Suppressor macrophage (primary cell): ENCODE measurements at regions not wholly inside any gene's neighbourhood (a gene's known extent, or its start where the extent isn't known, plus 50 kb on each side); places are given as distances from the start of the nearest gene placed in this dataset.
A peak's percentile ranks its signal among the peaks of the same experiment; 100 is the strongest.
"Not testable (repeated sequence)": the region's sequence is repeated elsewhere in the genome, so short reads cannot be mapped to it uniquely, and the experiment has no call there.

ENCODE experiments used
- DNase-seq, 4 experiments: peaks; one replicate each; pipeline ENCODE4 v3.0.0-alpha.2; 2020 to 2022

DNA sequence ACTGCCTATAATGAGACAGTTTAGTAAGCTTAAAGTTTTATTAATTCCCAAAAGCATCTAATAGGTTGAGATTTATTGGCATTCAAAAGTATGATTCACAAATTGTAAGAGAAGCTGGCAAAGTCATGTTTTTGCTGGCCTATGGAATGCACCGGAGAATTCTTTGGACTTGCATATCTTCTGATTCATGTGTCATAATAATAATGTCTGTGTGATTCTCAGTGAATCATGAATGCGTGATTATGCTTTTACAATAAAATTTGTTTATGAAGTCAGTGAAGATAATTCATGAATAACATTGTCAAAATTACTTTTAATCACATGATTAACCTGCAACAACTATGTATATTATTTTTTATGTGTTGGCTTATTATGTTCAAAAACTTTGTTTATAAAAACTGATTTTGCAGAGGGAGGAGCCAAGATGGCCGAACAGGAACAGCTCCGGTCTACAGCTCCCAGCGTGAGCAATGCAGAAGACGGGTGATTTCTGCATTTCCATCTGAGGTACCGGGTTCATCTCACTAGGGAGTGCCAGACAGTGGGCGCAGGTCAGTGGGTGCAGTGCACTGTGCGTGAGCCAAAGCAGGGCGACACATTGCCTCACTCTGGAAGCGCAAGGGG lies 389.2 kb downstream of the SRGAP2C start:
- not testable (repeated sequence) for DNase-seq

DNA sequence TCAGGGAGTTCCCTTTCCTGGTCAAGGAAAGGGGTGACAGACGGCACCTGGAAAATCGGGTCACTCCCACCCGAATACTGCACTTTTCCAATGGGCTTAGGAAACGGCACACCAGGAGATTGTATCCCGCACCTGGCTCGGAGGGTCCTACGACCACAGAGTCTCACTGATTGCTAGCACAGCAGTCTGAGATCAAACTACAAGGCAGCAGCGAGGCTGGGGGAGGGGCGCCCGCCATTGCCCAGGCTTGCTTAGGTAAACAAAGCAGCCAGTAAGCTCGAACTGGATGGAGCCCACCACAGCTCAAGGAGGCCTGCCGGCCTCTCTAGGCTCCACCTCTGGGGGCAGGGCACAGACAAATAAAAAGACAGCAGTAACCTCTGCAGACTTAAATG lies 389.7 kb downstream of the SRGAP2C start:
- DNase-seq: not testable (repeated sequence)

DNA sequence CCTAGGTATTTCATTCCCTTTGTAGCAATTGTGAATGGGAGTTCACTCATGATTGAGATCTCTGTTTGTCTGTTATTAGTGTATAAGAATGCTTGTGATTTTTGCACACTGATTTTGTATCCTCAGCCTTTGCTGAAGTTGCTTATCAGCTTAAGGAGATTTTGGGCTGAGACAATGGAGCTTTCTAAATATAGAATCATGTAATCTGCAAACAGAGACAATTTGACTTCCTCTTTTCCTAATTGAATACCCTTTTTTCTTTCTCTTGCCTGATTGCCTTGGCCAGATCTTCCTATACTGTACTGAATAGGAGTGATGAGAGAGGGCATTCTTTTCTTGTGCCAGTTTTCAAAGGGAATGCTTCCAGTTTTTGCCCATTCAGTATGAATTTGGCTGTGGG lies 398.1 kb downstream of the SRGAP2C start:
- DNase-seq: peak in 2 of 4 experiments; percentile 3 to 10

DNA sequence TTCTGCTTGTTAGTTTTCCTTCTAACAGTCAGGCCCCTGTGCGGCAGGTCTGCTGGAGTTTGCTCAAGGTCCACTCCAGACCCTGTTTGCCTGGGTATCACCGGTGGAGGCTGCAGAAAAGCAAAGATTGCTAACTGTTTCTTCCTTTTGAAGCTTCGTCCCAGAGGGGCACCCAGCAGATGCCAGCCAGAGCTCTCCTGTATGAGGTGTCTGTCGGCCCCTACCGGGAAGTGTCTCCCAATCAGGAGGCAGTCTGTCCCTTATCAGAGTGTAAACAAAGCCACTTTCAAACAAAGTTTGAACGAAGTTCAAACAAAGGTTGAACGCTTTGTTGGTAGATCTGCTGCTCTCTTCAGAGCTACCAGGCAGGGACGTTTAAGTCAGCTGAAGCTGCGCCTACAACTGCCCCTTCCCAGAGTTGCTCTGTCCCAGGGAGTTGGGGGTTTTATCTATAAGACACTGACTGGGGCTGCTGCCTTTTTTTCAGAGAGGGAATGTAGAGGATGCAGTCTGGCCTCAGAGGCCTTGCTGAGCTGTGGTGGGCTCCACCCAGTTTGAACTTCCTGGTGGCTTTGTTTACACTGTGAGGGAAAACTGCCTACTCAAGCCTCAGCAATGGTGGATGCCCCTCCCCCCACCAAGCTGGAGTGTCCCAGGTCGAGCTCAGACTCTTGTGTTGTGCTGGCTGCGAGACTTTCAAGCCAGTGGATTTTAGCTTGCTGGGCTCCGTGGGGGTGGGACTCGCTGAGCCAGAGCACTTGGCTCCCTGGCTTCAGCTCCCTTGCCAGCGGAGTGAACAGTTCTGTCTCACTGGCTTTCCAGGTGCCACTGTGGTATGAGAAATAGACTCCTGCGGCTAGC lies 401.8 kb downstream of the SRGAP2C start:
- no peak for DNase-seq

DNA sequence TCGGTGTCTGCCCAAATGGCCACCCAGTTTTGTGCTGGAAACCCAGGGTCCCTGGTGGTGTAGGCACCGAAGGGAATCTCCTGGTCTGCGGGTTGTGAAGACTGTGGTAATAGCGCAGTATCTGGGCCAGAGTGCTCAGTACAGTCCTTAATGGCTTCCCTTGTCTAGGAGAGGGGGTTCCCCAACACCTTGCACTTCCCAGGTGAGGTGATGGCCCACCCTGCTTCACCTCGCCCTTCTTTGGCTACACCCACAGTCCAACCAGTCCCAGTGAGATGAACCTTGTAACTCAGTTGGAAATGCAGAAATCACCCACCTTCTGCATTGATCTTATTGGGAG lies 402.4 kb downstream of the SRGAP2C start:
- no peak for DNase-seq

DNA sequence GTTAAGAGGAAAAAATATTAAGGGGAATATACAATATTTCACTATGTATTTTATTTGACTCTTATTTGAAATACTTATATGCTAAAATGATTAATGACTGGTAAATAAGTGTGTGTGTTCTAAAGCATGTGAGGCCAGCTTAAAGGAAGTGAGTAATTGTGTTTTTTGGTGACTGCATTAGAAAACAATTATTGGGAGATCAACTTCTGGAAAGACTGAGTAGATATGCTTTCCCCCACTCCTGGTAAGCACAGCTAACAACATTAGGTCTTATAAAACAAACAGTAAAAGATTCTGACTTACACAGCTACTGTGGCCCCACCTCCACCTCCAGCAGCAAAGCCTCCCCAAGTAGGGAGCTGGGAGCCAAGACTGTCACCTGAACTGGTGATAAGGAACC lies 403.0 kb downstream of the SRGAP2C start:
- DNase-seq: no peak

DNA sequence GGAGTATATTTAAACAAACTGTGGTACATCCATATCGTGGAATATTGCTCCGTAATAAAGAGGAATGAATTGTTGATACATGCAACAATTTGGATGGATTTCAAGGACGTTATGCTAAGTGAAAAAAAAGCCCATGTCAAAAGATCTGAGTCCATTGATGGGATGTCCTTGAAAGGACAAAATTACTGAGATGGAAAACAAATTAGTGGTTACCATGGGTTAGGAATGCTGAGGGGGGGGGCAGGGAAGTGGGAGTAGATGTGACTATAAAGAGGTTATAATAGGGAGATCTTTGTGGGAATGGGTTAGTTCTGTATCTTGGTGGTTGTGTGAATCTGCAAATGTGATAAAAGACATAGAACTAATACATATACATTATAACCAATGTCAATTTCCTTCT lies 409.3 kb downstream of the SRGAP2C start:
- no peak for DNase-seq

DNA sequence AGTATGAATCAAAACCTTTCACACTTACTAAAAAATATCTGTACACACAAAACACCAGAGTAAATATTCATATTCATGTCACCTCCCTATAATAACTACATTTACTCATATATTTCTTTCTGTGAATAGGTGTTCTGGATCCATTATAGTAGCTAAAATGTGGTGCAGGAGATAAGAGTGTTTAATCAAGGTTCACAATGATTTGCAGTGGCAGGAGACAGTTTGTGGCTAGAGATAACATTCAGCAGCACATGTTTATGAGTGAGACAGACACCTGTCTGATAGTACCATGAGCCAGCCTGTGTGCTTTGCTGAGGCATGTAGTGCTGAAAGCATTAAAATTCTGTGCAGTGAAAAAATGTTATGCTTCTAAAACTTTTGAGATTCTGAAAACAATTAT lies 410.3 kb downstream of the SRGAP2C start:
- no peak for DNase-seq

DNA sequence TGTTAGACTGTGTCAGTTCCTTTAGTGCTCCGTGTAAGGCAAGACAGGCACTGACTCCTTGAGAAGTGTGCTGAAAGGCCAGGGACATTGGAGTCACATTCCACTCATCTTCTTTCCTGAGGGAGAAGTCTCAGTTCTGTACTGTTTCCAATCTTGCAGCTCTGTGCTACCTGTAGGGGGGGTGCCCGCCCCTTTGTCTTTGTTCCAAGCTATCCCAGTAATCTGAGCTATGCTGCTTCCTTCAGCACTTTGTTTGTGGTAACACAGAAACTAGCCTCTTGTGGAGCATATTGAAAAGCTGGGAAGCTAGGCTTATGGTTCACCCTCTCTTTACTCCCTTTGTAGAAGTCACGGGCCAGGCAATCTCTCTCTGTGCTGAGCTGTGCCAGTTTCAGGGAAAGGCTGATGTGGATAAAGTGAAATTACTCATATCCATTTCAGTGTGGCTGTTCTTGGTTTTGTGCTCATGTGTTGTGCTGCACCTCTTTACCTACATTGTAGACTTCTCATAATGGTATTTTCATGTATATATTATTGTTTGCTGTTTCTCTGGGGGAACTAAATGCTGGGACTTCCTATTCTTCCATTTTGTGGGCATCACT lies 420.2 kb downstream of the SRGAP2C start:
- not testable (repeated sequence) for DNase-seq

DNA sequence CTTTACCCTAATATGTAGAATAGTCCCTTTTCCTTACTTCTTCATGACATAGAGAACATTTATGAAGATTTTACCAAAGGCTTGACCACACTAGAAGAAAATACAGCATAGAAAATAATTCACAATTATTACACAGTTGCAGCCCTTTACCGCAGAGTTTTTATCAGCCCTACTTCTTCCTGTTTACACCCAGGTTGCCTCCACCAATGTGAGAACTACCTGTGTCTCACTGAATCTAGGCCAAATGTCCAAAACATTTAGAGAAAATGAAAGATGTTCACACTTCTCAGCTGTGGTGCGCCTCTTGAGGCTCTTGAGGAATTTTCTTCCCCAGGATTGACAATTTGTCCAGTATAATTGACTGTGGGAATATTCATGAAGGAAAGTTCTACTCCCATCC lies 422.7 kb downstream of the SRGAP2C start:
- DNase-seq: not testable (repeated sequence)
